ENCODE measurements at regions not wholly inside any gene's neighbourhood (a gene's known extent, or its start where the extent isn't known, plus 50 kb on each side); places are given as distances from the start of the nearest gene placed in this dataset.

- TF ChIP-seq CTCF (IDR thresholded peaks at IDR 0.05; ENCODE audit: poor library complexity, severe bottlenecking) = no peak
- no peak for TF ChIP-seq RAD21 (conservative IDR thresholded peaks at IDR 0.05)
- no peak for TF ChIP-seq TAF1 (IDR thresholded peaks at IDR 0.05; ENCODE audit: low read depth)
- TF ChIP-seq EZH2 (IDR thresholded peaks at IDR 0.05; ENCODE audit: borderline replicate concordance, insufficient read depth, low read length, poor library complexity, severe bottlenecking) = no peak
- no peak for TF ChIP-seq MXI1 (conservative IDR thresholded peaks at IDR 0.05; ENCODE audit: poor library complexity, severe bottlenecking)
- TF ChIP-seq REST (IDR thresholded peaks at IDR 0.05; ENCODE audit: borderline replicate concordance) = no peak
- no peak for TF ChIP-seq SMC3 (conservative IDR thresholded peaks at IDR 0.05; ENCODE audit: poor library complexity)
- TF ChIP-seq POLR2AphosphoS5 (IDR thresholded peaks at IDR 0.05) = no peak
These were observed 116.4 kb upstream of the TCERG1L start for GRCh38 chr10:131427901-131428300.
